HCT116 (cell line): ENCODE measurements at regions not wholly inside any gene's neighbourhood (a gene's known extent, or its start where the extent isn't known, plus 50 kb on each side); places are given as distances from the start of the nearest gene placed in this dataset.
"Not testable (repeated sequence)": the region's sequence is repeated elsewhere in the genome, so short reads cannot be mapped to it uniquely, and the experiment has no call there.

Source experiments
- ATAC-seq: fragments of 200-7000 bp; cut with Tn5 transposase; 2 replicates; pipeline ENCODE4 v1.9.1; 2020; ENCODE audit warnings: mild to moderate bottlenecking, moderate library complexity
- BruUV-seq: library from RNA; stranded (reverse); fragments of 400-500 nt; replicated peaks from 2 replicates; lab custom pipeline; 2021; lab: Mats Ljungman, UMichigan
- CTCF ChIA-PET: fragments of 300-600 bp; sonication (Branson Sonifier 250); formaldehyde crosslinking; loops from one replicate; lab custom pipeline; 2021; ENCODE audit warnings: antibody characterized with exemption; lab: Charles Lee
- POLR2A ChIA-PET: fragments of 300-600, 350-600 bp; sonication (Branson Sonifier 250); formaldehyde crosslinking; loops from one replicate; lab custom pipeline; 2021; ENCODE audit warnings: antibody characterized with exemption; lab: Charles Lee
- RAD21 ChIA-PET, 2 experiments: fragments of 300-600 bp; sonication (Branson Sonifier 250); formaldehyde crosslinking; loops; one replicate each; lab custom pipeline; 2023; ENCODE audit warnings: low total read pairs in 2 of 2; ENCODE audit not compliant: uncharacterized antibody in 2 of 2, unreplicated experiment in 2 of 2, low non-redundant PET in 1 of 2; lab: Charles Lee
- DNase-seq: peaks from one replicate; pipeline ENCODE4 v3.0.0-alpha.2; 2010; ENCODE audit warnings: low read depth, low spot score
- H2AFZ ChIP-seq: fragments of 200-600 bp; shearing (Covaris generic), sonication (generic); 2 replicates; pipeline ENCODE4 v1.6.1; 2017; ENCODE audit warnings: low read depth, mixed run types, mixed read lengths, antibody characterized with exemption, low read length; ENCODE audit not compliant: poor library complexity, severe bottlenecking
- H3K27ac ChIP-seq: 2 replicates; pipeline ENCODE4 v1.5.1; 2012; ENCODE audit warnings: low read depth, low read length
- H3K27me3 ChIP-seq: fragments of 200-600 bp; sonication (generic); 2 replicates; pipeline ENCODE4 v1.6.1; 2016; ENCODE audit warnings: mixed run types, low read length, mixed read lengths; ENCODE audit not compliant: insufficient read depth
- H3K36me3 ChIP-seq, 2 experiments: fragments of 200-500 bp in 1 of 2; fragments of 200-600 bp in 1 of 2; sonication (Bioruptor generic) in 1 of 2; sonication (generic) in 1 of 2; 2 replicates each; pipeline versions ENCODE4 v1.5.1 to v1.6.1; 2014 to 2016; ENCODE audit warnings: low read length in 2 of 2, inconsistent platforms in 1 of 2, mixed read lengths in 1 of 2, mixed run types in 1 of 2; ENCODE audit not compliant: insufficient read depth in 2 of 2, control insufficient read depth in 1 of 2
- H3K4me1 ChIP-seq, 2 experiments: fragments of 200-600 bp in 1 of 2; sonication (generic) in 1 of 2; 2 replicates each; pipeline versions ENCODE4 v1.5.1 to v1.6.1; 2012 to 2017; ENCODE audit warnings: low read length in 2 of 2, inconsistent platforms in 1 of 2, mild to moderate bottlenecking in 1 of 2, mixed read lengths in 1 of 2, mixed run types in 1 of 2, moderate library complexity in 1 of 2; ENCODE audit not compliant: insufficient read depth in 2 of 2, control insufficient read depth in 1 of 2
- H3K4me2 ChIP-seq: fragments of 200-600 bp; sonication (generic); 2 replicates; pipeline ENCODE4 v1.6.1; 2017; ENCODE audit warnings: mixed run types, low read length, mixed read lengths
- H3K4me3 ChIP-seq, 2 experiments: fragments of 200-600 bp in 1 of 2; sonication (generic) in 1 of 2; replicated peaks in 1 of 2; 2 replicates each; pipeline ENCODE4 v1.5.1; 2011 to 2016; ENCODE audit warnings: low read length in 2 of 2, control low read depth in 1 of 2, low read depth in 1 of 2, mild to moderate bottlenecking in 1 of 2, mixed read lengths in 1 of 2, mixed run types in 1 of 2
- H3K79me2 ChIP-seq: fragments of 200-600 bp; sonication (generic); 2 replicates; pipeline ENCODE4 v1.6.1; 2017; ENCODE audit warnings: mild to moderate bottlenecking, mixed run types, low read length, moderate library complexity, mixed read lengths; ENCODE audit not compliant: insufficient read depth
- H3K9ac ChIP-seq: fragments of 200-600 bp; sonication (generic); 2 replicates; pipeline ENCODE4 v1.6.1; 2016; ENCODE audit warnings: low read length, mixed read lengths
- H3K9me2 ChIP-seq: fragments of 200-600 bp; sonication (generic), shearing (Covaris generic); 2 replicates; pipeline ENCODE4 v1.6.1; 2017; ENCODE audit warnings: mixed run types, mild to moderate bottlenecking, moderate library complexity; ENCODE audit not compliant: insufficient read depth
- H3K9me3 ChIP-seq, 2 experiments: fragments of 200-500 bp in 1 of 2; fragments of 200-600 bp in 1 of 2; sonication (Bioruptor generic) in 1 of 2; sonication (generic) in 1 of 2; 2 replicates each; pipeline ENCODE4 v1.6.1; 2014 to 2017; ENCODE audit warnings: low read length in 2 of 2, mixed read lengths in 2 of 2, inconsistent platforms in 1 of 2, low read depth in 1 of 2, mild to moderate bottlenecking in 1 of 2, mixed run types in 1 of 2, moderate library complexity in 1 of 2; ENCODE audit not compliant: control insufficient read depth in 1 of 2, insufficient read depth in 1 of 2
- H4K20me1 ChIP-seq: fragments of 200-600 bp; sonication (generic), shearing (Covaris generic); 2 replicates; pipeline ENCODE4 v1.6.1; 2017; ENCODE audit warnings: mixed run types, mild to moderate bottlenecking, moderate library complexity; ENCODE audit not compliant: insufficient read depth
- ATF3 ChIP-seq: IDR thresholded peaks from 2 replicates; pipeline ENCODE4 v1.6.1; 2012
- ELF1 ChIP-seq: IDR thresholded peaks from 2 replicates; pipeline ENCODE4 v1.6.1; 2012; ENCODE audit warnings: low read depth, borderline replicate concordance
- JUND ChIP-seq: IDR thresholded peaks from 2 replicates; pipeline ENCODE4 v1.6.1; 2012
- MAX ChIP-seq: IDR thresholded peaks from 2 replicates; pipeline ENCODE4 v1.6.1; 2012
- POLR2A ChIP-seq: IDR thresholded peaks from 2 replicates; pipeline ENCODE4 v1.7.0; 2011; ENCODE audit warnings: borderline replicate concordance; ENCODE audit not compliant: insufficient read depth, insufficient read length; ENCODE audit errors: extremely low read depth
- POLR2AphosphoS5 ChIP-seq: IDR thresholded peaks from 2 replicates; pipeline ENCODE4 v1.6.1; 2011; ENCODE audit warnings: mild to moderate bottlenecking, low read depth, low read length, moderate library complexity
- SIN3A ChIP-seq: IDR thresholded peaks from 2 replicates; pipeline ENCODE4 v1.6.1; 2012; ENCODE audit warnings: low read depth
- SP1 ChIP-seq: IDR thresholded peaks from 2 replicates; pipeline ENCODE4 v1.6.1; 2012; ENCODE audit warnings: low read depth
- ZNF274 ChIP-seq: fragments of 200-500 bp; sonication (Bioruptor generic); IDR thresholded peaks from 2 replicates; pipeline ENCODE4 v1.6.1; 2014; ENCODE audit warnings: mild to moderate bottlenecking, low read depth, low read length, inconsistent platforms
- intact Hi-C: fragments of 100-400 bp; cut with micrococcal nuclease; formaldehyde crosslinking; loops from 2 replicates; pipeline ENCODE4 v1.10.0; 2022

- BruUV-seq: no TSS peak
- H3K36me3 ChIP-seq: no peaks in the 10 kb centered on the region
- H3K4me1 ChIP-seq: no peaks in the 10 kb centered on the region
- no peaks in the 10 kb centered on the region for H3K9me3 ChIP-seq
- no peaks in the 10 kb centered on the region for H3K79me2 ChIP-seq
- H2AFZ ChIP-seq: no peak overlapping the region
- no peaks in the 10 kb centered on the region for H4K20me1 ChIP-seq
- ChIA-PET RAD21 (no interaction called here), CTCF (no interaction called here), POLR2A (no interaction called here)
- H3K27me3 ChIP-seq: no peaks in the 10 kb centered on the region
- no peak overlapping the region for H3K4me2 ChIP-seq
- H3K9me2 ChIP-seq: no peaks in the 10 kb centered on the region
- no peak overlapping the region for H3K4me3 ChIP-seq
- DNase-seq (no peak), ATAC-seq (no peak)
- no peak overlapping the region for H3K27ac ChIP-seq
- intact Hi-C loops: no loop called here
- TF ChIP-seq ZNF274 (no peak), POLR2A (no peak), SP1 (no peak), ATF3 (no peak), ELF1 (no peak), JUND (no peak), SIN3A (no peak)
- no peak overlapping the region for H3K9ac ChIP-seq
Observed at GRCh38 chr7:41559426-41559825, 143.5 kb downstream of the INHBA start.

GRCh38 chr7:41554481-41554880, 148.4 kb downstream of the INHBA start:
- no peaks in the 10 kb centered on the region for H3K9me2 ChIP-seq
- no peaks in the 10 kb centered on the region for H4K20me1 ChIP-seq
- no peaks in the 10 kb centered on the region for H3K9me3 ChIP-seq
- intact Hi-C loops: no loop called here
- TF ChIP-seq MAX: no peak
- no peak for TF ChIP-seq POLR2AphosphoS5
- POLR2A ChIA-PET: no interaction called here
- BruUV-seq: no TSS peak
- no peak overlapping the region for H3K27ac ChIP-seq
- DNase-seq (no peak), ATAC-seq (no peak)
- H3K4me3 ChIP-seq: no peak overlapping the region
- H3K27me3 ChIP-seq: no peaks in the 10 kb centered on the region
- CTCF ChIA-PET: no interaction called here
- no peak overlapping the region for H3K9ac ChIP-seq
- H3K79me2 ChIP-seq: no peaks in the 10 kb centered on the region
- H2AFZ ChIP-seq: no peak overlapping the region
- RAD21 ChIA-PET: no interaction called here
- no peak overlapping the region for H3K4me2 ChIP-seq
- H3K36me3 ChIP-seq: no peaks in the 10 kb centered on the region
- H3K4me1 ChIP-seq: no peaks in the 10 kb centered on the region

GRCh38 chr7:41550046-41550445, 152.8 kb downstream of the INHBA start:
- H3K4me2 ChIP-seq, H3K9me2 ChIP-seq, RAD21 ChIA-PET, ATAC-seq, H3K9ac ChIP-seq, intact Hi-C loops, H3K9me3 ChIP-seq, BruUV-seq, H3K4me3 ChIP-seq, POLR2A ChIA-PET, CTCF ChIA-PET, H3K4me1 ChIP-seq, H3K79me2 ChIP-seq, H3K27me3 ChIP-seq, H2AFZ ChIP-seq, H3K27ac ChIP-seq, H3K36me3 ChIP-seq, DNase-seq, H4K20me1 ChIP-seq: not testable (repeated sequence)
